HL-60 (cell line): ENCODE measurements at regions not wholly inside any gene's neighbourhood (a gene's known extent, or its start where the extent isn't known, plus 50 kb on each side); places are given as distances from the start of the nearest gene placed in this dataset.

ENCODE experiments used
- CTCF ChIP-seq: IDR thresholded peaks from one replicate; pipeline ENCODE4 v1.5.1; 2011; ENCODE audit warnings: low read length, control low read depth, inconsistent platforms; ENCODE audit not compliant: insufficient read depth
- GABPA ChIP-seq: IDR thresholded peaks from 2 replicates; pipeline ENCODE4 v1.6.1; 2012; ENCODE audit warnings: low read depth
- POLR2AphosphoS5 ChIP-seq: IDR thresholded peaks from 2 replicates; pipeline ENCODE4 v1.6.1; 2012; ENCODE audit warnings: low read depth
- REST ChIP-seq: IDR thresholded peaks from 2 replicates; pipeline ENCODE4 v1.6.1; 2012; ENCODE audit warnings: low read depth; ENCODE audit not compliant: insufficient replicate concordance
- SPI1 ChIP-seq: IDR thresholded peaks from 2 replicates; pipeline ENCODE4 v1.6.1; 2012; ENCODE audit warnings: low read depth, mild to moderate bottlenecking, borderline replicate concordance

- no peak for TF ChIP-seq CTCF
- no peak for TF ChIP-seq POLR2AphosphoS5
- no peak for TF ChIP-seq REST
- TF ChIP-seq GABPA: no peak
- no peak for TF ChIP-seq SPI1
Measured at GRCh38 chr17:14856176-14856575, 408.9 kb downstream of the PMP22 start.
